IPS-18c (cell line): ENCODE measurements at regions not wholly inside any gene's neighbourhood (a gene's known extent, or its start where the extent isn't known, plus 50 kb on each side); places are given as distances from the start of the nearest gene placed in this dataset.

Source experiments
- H3K4me3 ChIP-seq: 2 replicates; pipeline ENCODE4 v1.7.0; 2013; ENCODE audit warnings: low read depth, mild to moderate bottlenecking, low read length, moderate library complexity; ENCODE audit not compliant: insufficient read depth
- H3K9me3 ChIP-seq: one replicate; pipeline ENCODE4 v1.6.1; 2013; ENCODE audit warnings: mild to moderate bottlenecking, low read length, moderate library complexity; ENCODE audit not compliant: control insufficient read depth, insufficient read depth

DNA sequence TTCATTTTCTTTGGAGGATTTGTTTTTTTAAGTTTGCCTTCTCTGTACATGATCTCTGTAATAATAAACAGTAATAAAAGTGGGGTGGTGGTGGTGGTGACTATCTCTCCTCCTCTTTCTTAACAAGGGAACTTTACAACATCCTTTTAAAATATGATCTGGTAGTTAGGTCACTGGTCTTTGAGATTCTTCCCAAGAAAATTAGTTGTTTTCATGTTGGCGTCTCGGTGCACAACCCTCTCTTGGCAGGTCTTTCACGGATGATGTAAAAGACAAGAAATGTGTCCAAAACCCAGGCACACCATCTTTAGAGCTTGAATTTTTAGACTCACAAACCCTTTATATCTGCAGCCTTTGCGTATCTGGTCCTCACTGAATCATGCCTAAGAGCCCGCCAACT is 488.5 kb upstream of the TBX3 start:
- Histone ChIP-seq H3K4me3 (no peak overlapping the region), H3K9me3 (no peaks in the 10 kb centered on the region)

DNA sequence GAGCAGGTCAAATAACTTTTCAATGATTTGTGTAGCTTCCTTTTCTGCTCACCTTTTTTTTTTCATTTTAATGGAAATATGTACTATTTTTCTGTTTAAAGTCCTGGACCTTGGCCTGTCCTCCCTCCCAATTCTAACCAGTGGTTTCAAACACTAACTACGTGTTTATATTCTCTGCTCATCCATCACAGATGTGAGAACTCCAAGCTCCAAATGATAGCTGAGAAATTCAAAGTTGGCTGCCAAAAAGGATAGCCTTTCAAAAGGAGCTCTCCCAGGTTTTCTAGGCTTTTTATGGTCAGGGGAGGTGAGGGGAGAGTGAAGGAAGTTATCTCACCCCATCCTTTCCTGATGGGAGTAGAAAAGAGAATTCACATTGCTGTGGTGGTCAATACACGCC is 486.0 kb upstream of the TBX3 start:
- H3K4me3 ChIP-seq: no peak overlapping the region

DNA sequence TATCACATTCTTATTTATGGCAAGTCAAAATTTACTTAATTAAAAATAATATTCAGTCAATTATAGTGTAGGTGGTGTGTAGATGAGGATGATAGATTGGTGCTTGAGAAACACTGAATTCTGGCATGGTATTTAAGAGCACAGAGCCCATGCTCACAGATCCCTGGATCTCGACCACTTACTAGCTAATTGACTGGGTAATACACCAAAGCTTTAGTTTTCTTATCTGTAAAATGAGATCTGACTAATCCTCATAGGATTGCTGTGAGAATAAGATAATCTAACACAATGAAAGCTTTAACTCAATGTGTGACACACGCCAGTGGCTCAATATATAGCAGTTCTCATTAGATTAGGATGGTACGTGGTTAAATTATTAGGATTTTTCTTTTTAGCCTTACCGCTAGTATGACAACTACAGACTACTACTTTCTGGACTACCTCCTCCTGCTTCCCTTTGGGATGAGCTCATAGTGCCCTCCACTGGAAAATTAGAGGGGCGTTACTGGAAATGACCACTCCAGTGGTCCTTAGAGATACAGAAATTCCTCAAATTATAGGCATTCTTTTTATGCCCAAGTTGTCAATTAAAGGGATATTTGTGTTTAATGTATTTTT is 482.8 kb upstream of the TBX3 start:
- H3K4me3 ChIP-seq: no peak overlapping the region
- H3K9me3 ChIP-seq: no peaks in the 10 kb centered on the region

More for the DNA sequence above, 486.0 kb upstream of the TBX3 start:
- no peaks in the 10 kb centered on the region for H3K9me3 ChIP-seq

DNA sequence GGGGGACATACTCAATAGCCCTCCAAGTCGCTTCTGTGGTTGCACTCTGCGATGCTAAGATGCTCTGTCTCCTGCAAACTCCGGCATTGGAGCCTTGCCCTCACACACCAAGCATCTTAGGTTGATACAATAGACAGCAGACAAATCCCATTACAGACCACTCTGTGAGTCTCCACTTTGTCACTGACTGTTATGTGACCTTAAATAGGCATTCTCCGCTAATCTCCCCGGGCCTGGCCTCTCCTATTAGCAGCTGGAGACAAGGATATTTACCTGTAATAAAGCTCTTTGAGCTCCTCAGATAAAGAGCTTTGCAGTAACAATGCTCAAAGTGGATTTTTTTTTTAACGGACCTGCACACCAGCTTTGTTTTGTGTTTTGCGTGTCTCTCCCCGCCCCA is 479.7 kb upstream of the TBX3 start:
- H3K9me3 ChIP-seq: no peaks in the 10 kb centered on the region
- no peak overlapping the region for H3K4me3 ChIP-seq

DNA sequence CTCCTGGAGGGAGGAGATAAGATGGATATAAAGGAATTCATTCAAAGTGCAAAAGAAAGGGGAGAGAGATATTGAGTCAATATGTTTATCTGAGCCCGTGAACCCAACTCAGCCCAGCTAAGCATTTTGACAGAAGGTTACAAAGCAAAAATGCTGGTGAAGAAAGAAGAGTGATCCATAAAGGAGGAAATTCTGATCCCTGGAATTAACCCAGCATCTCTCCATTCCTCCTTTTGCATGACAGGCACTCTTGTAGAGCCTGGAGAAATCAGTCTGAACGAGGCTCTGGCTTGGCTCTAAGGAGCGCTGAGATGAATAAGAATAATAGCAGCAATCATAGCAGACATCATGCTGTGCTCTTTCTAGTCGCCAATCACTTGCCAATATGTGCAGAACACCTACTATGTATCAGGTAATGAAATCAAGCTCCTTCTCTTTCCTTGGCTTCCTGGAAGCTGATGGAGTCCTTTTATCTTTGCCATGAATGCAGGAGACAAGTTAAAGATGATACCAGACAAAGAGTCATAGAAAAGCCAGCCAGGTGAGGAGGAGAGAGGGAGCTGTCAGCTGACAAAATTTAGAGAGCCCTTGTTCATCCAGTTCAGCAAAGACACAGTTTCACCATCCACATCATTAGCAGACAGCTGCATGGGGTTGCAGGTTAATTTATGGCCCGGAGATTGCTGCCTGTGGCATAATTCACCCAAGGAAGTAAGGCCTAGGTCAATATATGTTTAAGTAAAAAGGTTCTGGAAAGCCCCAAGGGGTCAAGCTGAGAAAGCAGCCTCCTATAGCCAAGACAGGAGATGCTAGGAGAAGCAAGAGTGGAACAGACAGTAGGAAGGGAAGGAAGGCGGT is 476.5 kb upstream of the TBX3 start:
- H3K9me3 ChIP-seq: no peaks in the 10 kb centered on the region
- H3K4me3 ChIP-seq: no peak overlapping the region

DNA sequence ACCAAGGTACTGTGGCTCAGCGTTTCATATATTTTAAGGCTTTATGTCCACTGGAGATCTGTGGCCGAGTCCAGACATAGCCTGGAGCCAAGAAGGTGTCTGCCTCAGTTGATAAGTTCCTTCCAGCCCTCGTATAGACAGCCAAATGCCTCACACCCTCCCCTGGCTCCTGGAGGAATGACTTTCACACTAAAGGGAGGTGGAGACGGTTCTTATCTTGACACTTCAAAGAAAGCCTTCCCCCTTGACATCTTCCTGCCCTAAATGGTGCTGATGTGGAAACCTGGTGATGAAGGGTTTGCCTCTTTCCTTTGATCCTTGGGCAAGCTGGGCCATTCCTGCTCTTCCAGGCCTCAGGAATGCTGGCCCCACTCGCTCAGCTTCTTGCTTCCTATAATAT is 474.8 kb upstream of the TBX3 start:
- Histone ChIP-seq H3K4me3 (no peak overlapping the region), H3K9me3 (no peaks in the 10 kb centered on the region)

DNA sequence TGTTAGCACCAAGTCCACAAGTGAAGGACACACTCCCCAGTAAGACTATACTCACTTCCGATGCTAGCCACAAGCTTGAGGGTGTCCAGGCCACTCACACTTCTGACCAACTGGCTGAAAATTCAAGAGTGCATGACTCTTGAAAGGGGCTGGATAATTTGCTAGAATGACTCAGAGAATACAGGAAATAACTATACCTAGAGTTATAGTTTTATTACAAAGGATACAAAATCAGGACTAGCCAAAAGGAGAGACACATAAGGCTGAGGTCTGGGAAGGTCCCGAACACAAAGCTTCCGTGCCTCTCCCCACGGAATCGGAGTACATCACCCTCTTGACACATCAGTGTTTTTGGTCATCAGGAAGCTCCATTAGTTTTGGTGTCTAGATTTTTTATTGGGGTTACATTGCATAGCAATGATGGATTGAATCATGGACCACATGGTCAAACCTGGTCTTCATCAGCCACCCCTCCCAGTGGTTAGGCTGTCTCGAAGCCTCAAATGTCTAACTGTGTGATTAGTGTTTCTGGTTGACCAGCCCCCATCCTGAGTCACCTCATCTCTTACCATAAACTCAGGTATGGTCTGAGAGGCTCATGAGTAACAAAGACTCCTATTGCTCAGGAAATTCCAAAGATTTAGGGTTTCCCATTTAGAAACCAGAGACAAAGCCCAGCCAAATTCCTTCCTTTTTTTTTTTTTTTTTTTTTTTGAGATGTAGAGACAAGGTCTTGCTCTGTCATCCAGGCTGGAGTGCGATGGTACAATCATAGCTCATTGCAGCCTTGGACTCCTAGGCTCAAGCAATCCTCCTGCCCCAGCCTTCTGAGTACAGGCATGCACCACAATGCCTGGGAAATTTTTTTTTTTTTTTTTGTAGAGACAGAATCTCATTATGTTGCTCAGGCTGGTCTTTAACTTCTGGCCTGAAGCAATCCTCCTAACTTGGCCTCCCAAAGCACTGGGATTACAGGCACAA is 472.0 kb upstream of the TBX3 start:
- no peak overlapping the region for H3K4me3 ChIP-seq
- no peaks in the 10 kb centered on the region for H3K9me3 ChIP-seq

DNA sequence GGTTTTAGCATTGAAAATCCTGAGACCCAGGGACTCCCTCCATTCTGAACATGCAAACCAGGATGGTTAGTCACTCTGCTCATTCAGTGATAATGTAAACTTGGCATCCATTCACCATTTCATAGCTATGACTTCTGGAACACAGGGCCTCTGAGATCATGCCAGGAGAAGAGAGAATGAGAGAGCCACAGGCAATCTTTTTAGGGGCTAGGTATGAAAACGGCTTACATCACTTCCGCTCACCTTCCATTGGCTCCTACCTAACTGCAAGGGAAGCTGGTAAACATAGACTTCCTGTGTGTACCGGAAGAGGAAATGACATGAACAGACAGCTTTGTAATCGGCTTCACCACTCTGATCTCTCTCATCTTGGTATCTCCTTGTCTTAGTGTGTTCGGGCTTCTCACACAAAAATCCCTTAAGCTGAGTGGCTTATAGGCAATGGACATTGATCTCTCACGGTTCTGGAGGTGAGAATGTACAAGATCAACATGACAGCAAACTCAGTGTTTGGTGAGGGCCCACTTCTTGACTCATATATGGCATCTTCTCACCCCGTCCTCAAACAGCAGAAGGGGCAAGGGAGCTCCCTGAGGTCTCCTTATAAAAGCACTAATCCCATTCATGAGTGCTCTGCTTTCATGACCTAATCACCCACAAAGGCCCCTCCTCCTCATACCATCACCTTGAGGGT is 465.9 kb upstream of the TBX3 start:
- no peaks in the 10 kb centered on the region for H3K9me3 ChIP-seq
- H3K4me3 ChIP-seq: no peak overlapping the region

DNA sequence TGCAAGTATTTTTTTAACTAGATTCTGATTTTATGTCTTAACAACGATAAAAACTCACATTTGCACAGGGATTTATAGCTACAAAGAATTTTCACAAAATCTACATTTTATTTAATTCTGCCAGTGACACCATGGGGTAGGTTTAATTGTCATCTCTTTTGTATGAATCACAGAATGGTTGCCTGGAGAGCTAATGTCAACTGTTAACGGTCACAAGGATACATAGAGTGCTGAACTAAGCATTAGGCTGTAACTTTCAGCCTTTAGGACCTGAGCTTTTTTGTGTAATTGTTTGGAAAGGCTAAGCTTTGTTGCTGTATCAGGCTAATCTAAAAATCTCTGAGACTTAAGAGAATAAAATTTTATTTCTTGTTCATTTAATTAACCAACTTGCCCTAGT is 465.3 kb upstream of the TBX3 start:
- no peaks in the 10 kb centered on the region for H3K9me3 ChIP-seq
- H3K4me3 ChIP-seq: no peak overlapping the region

DNA sequence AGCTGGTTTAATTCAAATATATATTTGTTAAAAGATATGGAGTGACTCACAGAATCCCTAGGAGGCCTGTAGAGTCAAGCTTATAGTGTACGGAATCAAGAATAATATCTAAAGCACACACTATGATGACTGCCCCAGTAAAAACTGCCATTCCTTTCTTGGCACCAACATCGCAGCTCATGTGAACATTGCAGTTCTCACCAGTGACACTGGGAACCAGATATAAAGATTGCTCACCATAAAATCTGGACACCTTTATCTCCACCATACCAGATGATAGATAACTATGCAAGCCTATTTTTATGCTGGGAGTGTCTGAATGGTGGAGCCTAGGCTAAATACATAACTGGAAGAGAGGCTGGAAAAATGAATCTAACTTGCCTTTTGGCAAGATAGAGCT is 463.9 kb upstream of the TBX3 start:
- Histone ChIP-seq H3K4me3 (no peak overlapping the region), H3K9me3 (no peaks in the 10 kb centered on the region)

DNA sequence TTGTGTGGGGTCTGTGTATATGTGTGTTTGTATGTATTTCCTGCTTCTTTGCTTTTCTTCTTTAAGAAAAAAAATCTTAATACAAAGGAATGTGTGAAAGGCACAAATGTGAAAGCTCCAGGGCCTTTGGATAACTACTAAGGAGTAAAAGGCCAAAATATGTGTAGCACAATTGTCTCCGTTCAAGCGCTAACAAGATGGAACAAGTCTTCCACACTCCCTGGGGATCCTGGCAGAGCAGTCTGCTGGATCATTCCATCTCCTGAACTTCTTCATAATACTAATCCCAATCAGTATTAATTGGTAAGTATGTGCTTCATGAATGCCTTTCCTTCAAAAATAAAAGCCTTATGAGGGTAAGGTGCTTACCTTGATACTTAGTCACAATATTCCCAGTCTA is 462.5 kb upstream of the TBX3 start:
- no peak overlapping the region for H3K4me3 ChIP-seq

DNA sequence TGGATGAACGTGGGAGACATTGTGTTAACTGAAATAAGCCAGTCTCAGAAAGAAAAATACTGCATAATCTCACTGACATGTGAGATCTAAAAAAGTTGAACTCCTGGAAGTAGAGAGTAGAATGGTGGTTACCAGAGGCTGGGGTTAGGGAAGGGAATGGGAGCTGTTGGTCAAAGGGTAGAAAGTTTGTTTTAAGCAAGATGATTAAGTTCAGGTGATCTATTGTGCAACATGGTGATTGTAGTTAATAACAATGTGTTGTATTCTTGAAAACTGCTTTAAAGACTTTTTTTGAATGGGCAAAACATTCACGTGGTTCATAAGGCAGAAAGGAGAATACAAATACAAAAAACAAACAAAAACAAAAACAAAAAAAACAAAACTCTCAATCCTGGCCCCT is 460.4 kb upstream of the TBX3 start:
- no peaks in the 10 kb centered on the region for H3K9me3 ChIP-seq
- H3K4me3 ChIP-seq: no peak overlapping the region

More for the DNA sequence above, 462.5 kb upstream of the TBX3 start:
- no peaks in the 10 kb centered on the region for H3K9me3 ChIP-seq

DNA sequence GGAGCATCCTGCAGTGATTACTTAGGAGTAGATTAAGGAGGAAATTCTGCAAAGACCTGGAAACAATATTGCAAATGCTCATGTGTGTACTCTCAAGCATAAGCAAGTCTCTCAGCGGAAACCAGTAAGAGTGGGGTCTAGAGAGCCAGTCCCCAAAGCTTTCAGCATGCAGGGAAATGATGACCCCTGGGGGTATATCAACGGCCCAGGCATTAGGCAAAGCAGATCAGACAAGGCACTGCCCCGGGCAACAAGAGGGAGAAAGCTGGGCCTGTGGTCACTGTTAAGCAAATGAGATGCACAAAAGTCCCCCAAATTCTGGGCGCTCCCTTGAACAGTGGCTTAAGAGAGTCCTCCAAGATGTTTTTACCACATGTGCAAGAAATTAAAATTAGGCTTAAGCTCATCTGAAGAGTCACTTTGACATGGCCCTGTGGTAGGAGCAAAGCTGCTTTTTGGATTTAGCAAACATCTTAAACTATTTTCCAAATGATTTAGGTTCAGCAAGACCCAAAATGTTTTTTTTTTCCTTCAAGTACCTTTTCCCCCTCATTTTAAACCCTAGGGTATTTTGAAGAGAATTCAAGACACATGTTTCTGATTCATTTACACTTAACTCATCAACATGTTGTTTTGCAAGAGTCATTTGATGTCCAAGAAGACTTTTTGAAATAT is 457.1 kb upstream of the TBX3 start:
- Histone ChIP-seq H3K9me3 (no peaks in the 10 kb centered on the region), H3K4me3 (no peak overlapping the region)

DNA sequence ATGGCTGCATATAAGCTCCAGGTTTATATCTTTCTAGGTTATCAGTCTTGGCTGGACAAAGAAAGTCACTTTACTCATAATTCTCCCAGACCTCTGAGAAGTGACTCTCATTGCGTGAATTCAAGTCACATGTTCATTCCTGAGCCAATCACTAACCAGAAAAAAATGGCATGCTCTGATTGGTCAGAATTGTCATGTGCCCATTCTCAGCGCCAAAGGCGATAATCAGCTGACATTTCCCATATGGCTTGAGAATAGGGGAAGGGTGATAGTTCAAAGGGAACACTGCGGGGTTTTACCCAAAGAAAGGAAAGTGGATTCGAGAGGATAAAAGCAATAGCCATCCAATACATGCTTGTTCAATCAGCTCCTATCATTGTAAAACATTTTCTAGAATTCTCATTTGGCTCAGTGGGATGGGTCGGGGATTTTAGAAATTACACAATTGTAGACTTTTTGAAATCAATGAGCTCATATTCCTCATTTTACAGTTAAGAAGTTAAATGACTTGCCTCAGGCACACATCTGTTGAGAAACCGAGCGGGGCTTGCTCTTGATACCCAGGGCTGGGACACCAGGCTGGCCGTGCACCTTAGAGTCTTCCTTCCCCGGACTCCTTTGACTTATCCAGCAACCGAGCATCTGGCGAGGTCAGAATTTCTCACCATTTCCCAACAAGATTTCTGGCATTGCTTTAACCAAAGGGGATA is 454.0 kb upstream of the TBX3 start:
- Histone ChIP-seq H3K4me3 (no peak overlapping the region), H3K9me3 (no peaks in the 10 kb centered on the region)

DNA sequence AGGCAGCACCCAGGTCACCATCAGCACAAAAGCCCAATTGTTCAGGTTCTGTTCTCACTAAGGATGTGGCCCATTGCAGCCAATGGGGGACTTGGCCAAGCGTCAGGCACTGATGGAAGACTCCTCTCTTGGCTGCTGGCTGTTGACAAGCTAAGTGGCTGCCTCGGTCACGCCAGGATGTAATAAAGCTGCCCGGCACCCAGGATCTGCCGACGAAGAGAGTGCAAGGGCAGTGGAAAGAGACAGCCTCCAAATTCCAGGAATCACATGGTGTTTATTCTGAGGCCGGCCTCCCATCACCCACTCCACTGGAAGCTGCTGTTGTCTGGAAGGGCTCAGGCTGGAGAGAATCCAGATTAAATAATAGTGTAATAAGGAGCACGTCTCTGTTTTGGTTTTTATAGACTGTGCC is 451.8 kb upstream of the TBX3 start:
- Histone ChIP-seq H3K9me3 (no peaks in the 10 kb centered on the region), H3K4me3 (no peak overlapping the region)

DNA sequence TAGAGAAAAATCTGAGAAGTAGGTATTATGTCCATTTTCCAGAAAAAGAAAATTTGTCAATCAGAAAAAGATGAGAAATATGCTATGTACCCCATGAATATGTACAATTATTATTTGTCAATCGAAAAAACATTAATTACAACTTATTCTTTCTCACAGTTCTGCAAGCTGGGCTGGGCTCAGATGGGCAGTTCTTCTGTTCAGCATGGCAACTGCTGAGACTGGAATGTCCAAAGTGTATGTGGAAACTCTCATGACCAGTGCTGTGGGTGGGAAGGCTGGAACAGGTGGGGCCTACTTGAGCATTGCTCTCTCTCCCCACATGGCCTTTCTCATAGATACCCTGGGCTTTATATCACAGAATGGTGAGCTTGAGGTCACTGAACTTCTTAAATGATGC is 450.3 kb upstream of the TBX3 start:
- no peak overlapping the region for H3K4me3 ChIP-seq
- no peaks in the 10 kb centered on the region for H3K9me3 ChIP-seq
